Ovary (tissue), 7 donors: ENCODE measurements at regions not wholly inside any gene's neighbourhood (a gene's known extent, or its start where the extent isn't known, plus 50 kb on each side); places are given as distances from the start of the nearest gene placed in this dataset.

ENCODE experiments used
- DNase-seq, 5 donors: peaks; one replicate each; pipeline ENCODE4 v3.0.0-alpha.2; 2019 to 2020
- H3K27ac ChIP-seq, 2 donors: fragments of 200-600 bp; one replicate each; pipeline versions ENCODE4 v1.5.1 to v1.8.0; 2019 to 2022
- H3K27me3 ChIP-seq: fragments of 200-600 bp; one replicate; pipeline ENCODE4 v1.8.0; 2022
- H3K36me3 ChIP-seq: fragments of 200-600 bp; sonication (generic); one replicate; pipeline ENCODE4 v1.5.1; 2019
- H3K4me1 ChIP-seq: one replicate; pipeline ENCODE4 v1.8.1; 2013; ENCODE audit warnings: mild to moderate bottlenecking, moderate library complexity; ENCODE audit not compliant: insufficient read depth
- H3K4me3 ChIP-seq: fragments of 200-600 bp; sonication (generic); one replicate; pipeline ENCODE4 v1.5.1; 2017
- H3K9me3 ChIP-seq, 2 donors: fragments of 200-600 bp in 1 of 2; sonication (generic) in 1 of 2; one replicate each; pipeline versions ENCODE4 v1.5.1 to v1.8.1; 2013 to 2019; ENCODE audit warnings: mild to moderate bottlenecking in 1 of 2, moderate library complexity in 1 of 2
- EP300 ChIP-seq: sonication (generic); formaldehyde crosslinking; IDR thresholded peaks from one replicate; pipeline ENCODE4 v1.6.1; 2017; ENCODE audit warnings: antibody characterized with exemption
- POLR2A ChIP-seq: fragments of 450-650 bp; IDR thresholded peaks from one replicate; pipeline ENCODE4 v1.6.1; 2017; ENCODE audit warnings: antibody characterized with exemption, mild to moderate bottlenecking, moderate library complexity
- WGBS, 3 donors: extraction: QIAGEN DNeasy Blood & Tissue Kit in 1 of 3; methylation state at CpG; one replicate each; pipeline versions ENCODE4 v1.1.5 to v1.1.7; 2013 to 2017; 5-methylcytosine and 5-hydroxymethylcytosine counted together
- intact Hi-C, 4 donors: fragments of 100-400 bp; cut with DNase I; formaldehyde crosslinking; loops; one replicate each; pipeline versions ENCODE4 v1.11.0 to v1.15.1; 2022 to 2023
- TF ChIP-seq, protein P1 (sequence below), 3 donors: fragments of 450-650 bp in 2 of 3; fragments of 200-600 bp in 1 of 3; IDR thresholded peaks; one replicate each; pipeline versions ENCODE4 v1.5.1 to v1.8.0; 2016 to 2022; ENCODE audit warnings: antibody characterized with exemption in 3 of 3, mild to moderate bottlenecking in 1 of 3
- donor health status: DM: no; HTN: no; CAD: no; lungs with moderate emphysema.
- donor health status: DM: no; HTN: no; CAD: no.
- donor health status: Bipolar disorder and iron deficiency.
- donor health status: DM: no; HTN: no; CAD: no.
- donor health status: DM: yes; HTN: yes; CAD: no.

GRCh38 chr15:62825191-62825590 lies 217.4 kb upstream of the TPM1 start:
- 90 to 92% (median 91%) methylated on average over 4 of the region's 4 CpGs for WGBS, 3 donors
- no peaks in the 10 kb centered on the region for H3K36me3 ChIP-seq
- H3K4me1 ChIP-seq = no peaks in the 10 kb centered on the region
- H3K4me3 ChIP-seq = no peak overlapping the region
- H3K27ac ChIP-seq = no peak overlapping the region
- no peaks in the 10 kb centered on the region for H3K27me3 ChIP-seq
- DNase-seq = no peak
- TF ChIP-seq POLR2A = no peak
- TF ChIP-seq, protein P1, sequence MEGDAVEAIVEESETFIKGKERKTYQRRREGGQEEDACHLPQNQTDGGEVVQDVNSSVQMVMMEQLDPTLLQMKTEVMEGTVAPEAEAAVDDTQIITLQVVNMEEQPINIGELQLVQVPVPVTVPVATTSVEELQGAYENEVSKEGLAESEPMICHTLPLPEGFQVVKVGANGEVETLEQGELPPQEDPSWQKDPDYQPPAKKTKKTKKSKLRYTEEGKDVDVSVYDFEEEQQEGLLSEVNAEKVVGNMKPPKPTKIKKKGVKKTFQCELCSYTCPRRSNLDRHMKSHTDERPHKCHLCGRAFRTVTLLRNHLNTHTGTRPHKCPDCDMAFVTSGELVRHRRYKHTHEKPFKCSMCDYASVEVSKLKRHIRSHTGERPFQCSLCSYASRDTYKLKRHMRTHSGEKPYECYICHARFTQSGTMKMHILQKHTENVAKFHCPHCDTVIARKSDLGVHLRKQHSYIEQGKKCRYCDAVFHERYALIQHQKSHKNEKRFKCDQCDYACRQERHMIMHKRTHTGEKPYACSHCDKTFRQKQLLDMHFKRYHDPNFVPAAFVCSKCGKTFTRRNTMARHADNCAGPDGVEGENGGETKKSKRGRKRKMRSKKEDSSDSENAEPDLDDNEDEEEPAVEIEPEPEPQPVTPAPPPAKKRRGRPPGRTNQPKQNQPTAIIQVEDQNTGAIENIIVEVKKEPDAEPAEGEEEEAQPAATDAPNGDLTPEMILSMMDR (IDR thresholded peaks at IDR 0.05) = no peak
- TF ChIP-seq EP300 = no peak
- intact Hi-C loops = no loop called here
- H3K9me3 ChIP-seq = no peaks in the 10 kb centered on the region

DNA sequence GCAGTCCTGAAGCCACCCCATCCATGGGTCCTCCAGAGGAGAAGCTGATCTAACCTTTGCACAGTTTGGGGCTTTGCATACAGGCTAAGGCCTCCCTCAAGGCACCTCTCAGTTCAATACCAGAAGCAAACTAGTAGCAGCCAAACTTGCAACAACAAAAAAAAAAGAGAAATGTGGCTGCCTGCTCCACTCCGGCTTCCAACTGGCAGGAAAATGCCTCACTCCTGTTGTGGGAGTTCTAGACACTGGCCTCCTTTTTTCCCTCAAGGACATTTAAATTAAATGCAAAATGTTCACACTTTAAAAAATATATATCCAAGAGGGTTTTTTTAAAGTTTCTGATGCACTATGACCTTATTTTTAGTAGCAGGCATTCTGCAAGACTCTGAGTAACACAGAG lies 216.0 kb upstream of the TPM1 start:
- no peak for DNase-seq
- no peak overlapping the region for H3K4me3 ChIP-seq
- H3K36me3 ChIP-seq = no peaks in the 10 kb centered on the region
- TF ChIP-seq, protein P1 (IDR thresholded peaks at IDR 0.05) = no peak
- TF ChIP-seq POLR2A (no peak), EP300 (no peak)
- 30 to 55% (median 32%) methylated on average over 1 of the region's 1 CpG for WGBS, 3 donors
- H3K4me1 ChIP-seq = no peaks in the 10 kb centered on the region
- H3K27me3 ChIP-seq = no peaks in the 10 kb centered on the region
- no peak overlapping the region for H3K27ac ChIP-seq
- intact Hi-C loops = no loop called here
- no peaks in the 10 kb centered on the region for H3K9me3 ChIP-seq

GRCh38 chr15:62828364-62828763 lies 214.2 kb upstream of the TPM1 start:
- Histone ChIP-seq H3K4me3 (no peak overlapping the region), H3K27ac (no peak overlapping the region), H3K27me3 (no peaks in the 10 kb centered on the region), H3K36me3 (no peaks in the 10 kb centered on the region), H3K9me3 (no peaks in the 10 kb centered on the region), H3K4me1 (no peaks in the 10 kb centered on the region)
- DNase-seq = no peak
- WGBS, 3 donors = 95 to 100% (median 96%) methylated on average over 1 of the region's 1 CpG
- intact Hi-C loops = no loop called here
- TF ChIP-seq EP300 = no peak
- TF ChIP-seq POLR2A = no peak
- TF ChIP-seq, protein P1 (IDR thresholded peaks at IDR 0.05) = no peak

GRCh38 chr15:62832231-62832630 lies 210.3 kb upstream of the TPM1 start:
- Histone ChIP-seq H3K36me3 (no peaks in the 10 kb centered on the region), H3K9me3 (no peaks in the 10 kb centered on the region), H3K27ac (no peak overlapping the region), H3K4me1 (no peaks in the 10 kb centered on the region), H3K4me3 (no peak overlapping the region), H3K27me3 (no peaks in the 10 kb centered on the region)
- intact Hi-C loops = no loop called here
- no peak for TF ChIP-seq POLR2A
- no peak for TF ChIP-seq EP300
- TF ChIP-seq, protein P1 (IDR thresholded peaks at IDR 0.05) = no peak
- no peak for DNase-seq
- 92 to 98% (median 96%) methylated on average over 2 of the region's 2 CpGs for WGBS, 3 donors

DNA sequence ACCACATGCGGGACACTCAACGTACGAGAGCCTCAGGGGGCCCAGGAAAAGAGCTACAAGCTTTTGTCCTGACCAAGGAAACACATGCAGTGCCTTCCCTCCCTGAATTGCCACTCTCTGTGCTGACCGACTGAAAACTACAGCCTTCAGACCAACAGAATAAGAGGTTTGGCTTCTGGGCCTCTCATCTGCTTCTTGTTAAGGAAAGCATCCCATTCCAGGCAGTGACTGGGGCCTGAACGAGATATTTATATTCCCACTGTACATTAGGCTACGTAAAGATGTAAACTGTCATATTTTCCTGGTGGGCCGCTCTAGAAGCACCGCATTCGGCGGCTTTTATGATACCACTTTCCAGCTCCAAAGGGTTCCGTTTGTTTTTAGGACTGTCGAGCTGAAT lies 208.9 kb upstream of the TPM1 start:
- Histone ChIP-seq H3K27ac (no peak overlapping the region), H3K4me1 (no peaks in the 10 kb centered on the region), H3K27me3 (no peaks in the 10 kb centered on the region), H3K36me3 (no peaks in the 10 kb centered on the region), H3K4me3 (no peak overlapping the region), H3K9me3 (no peaks in the 10 kb centered on the region)
- intact Hi-C loops = no loop called here
- WGBS, 3 donors = 89 to 93% (median 91%) methylated on average over 12 of the region's 12 CpGs
- DNase-seq = no peak
- no peak for TF ChIP-seq POLR2A
- no peak for TF ChIP-seq EP300
- TF ChIP-seq, protein P1 (IDR thresholded peaks at IDR 0.05) = no peak
